ENCODE measurements at regions not wholly inside any gene's neighbourhood (a gene's known extent, or its start where the extent isn't known, plus 50 kb on each side); places are given as distances from the start of the nearest gene placed in this dataset.

- TF ChIP-seq, protein P1, sequence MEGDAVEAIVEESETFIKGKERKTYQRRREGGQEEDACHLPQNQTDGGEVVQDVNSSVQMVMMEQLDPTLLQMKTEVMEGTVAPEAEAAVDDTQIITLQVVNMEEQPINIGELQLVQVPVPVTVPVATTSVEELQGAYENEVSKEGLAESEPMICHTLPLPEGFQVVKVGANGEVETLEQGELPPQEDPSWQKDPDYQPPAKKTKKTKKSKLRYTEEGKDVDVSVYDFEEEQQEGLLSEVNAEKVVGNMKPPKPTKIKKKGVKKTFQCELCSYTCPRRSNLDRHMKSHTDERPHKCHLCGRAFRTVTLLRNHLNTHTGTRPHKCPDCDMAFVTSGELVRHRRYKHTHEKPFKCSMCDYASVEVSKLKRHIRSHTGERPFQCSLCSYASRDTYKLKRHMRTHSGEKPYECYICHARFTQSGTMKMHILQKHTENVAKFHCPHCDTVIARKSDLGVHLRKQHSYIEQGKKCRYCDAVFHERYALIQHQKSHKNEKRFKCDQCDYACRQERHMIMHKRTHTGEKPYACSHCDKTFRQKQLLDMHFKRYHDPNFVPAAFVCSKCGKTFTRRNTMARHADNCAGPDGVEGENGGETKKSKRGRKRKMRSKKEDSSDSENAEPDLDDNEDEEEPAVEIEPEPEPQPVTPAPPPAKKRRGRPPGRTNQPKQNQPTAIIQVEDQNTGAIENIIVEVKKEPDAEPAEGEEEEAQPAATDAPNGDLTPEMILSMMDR (conservative IDR thresholded peaks at IDR 0.05 in 1 of 2, IDR thresholded peaks at IDR 0.05 in 1 of 2; ENCODE audit: extremely low read depth in 1 of 2, insufficient read depth in 1 of 2, low read depth in 1 of 2, low read length in 2 of 2) = no peak
- no peak for TF ChIP-seq EZH2 (IDR thresholded peaks at IDR 0.05; ENCODE audit: borderline replicate concordance, low read length)
Observed at GRCh38 chr15:58275785-58276184, 137.6 kb downstream of the AQP9 start.

Measured in mammary epithelial cell (primary cell).